Lung (tissue), 11 donors: ENCODE measurements at regions not wholly inside any gene's neighbourhood (a gene's known extent, or its start where the extent isn't known, plus 50 kb on each side); places are given as distances from the start of the nearest gene placed in this dataset.
A peak's percentile ranks its signal among the peaks of the same experiment; 100 is the strongest.

Experiments
- ATAC-seq: fragments of 200-7000 bp; cut with Tn5 transposase; one replicate; pipeline ENCODE4 v1.9.1; 2020; ENCODE audit warnings: moderate number of reproducible peaks; ENCODE audit not compliant: insufficient read depth, low FRiP score
- DNase-seq, 3 donors: peaks; one replicate each; pipeline ENCODE4 v3.0.0-alpha.2; 2013 to 2017
- H3K27ac ChIP-seq, 2 donors: one replicate each; pipeline ENCODE4 v1.5.1; 2013; ENCODE audit warnings: mild to moderate bottlenecking in 2 of 2, moderate library complexity in 2 of 2, control low read depth in 1 of 2, inconsistent platforms in 1 of 2, low read depth in 1 of 2, low read length in 1 of 2
- H3K27me3 ChIP-seq, 3 donors: one replicate each; pipeline ENCODE4 v1.5.1; 2013; ENCODE audit warnings: low read length in 2 of 3; ENCODE audit not compliant: control insufficient read depth in 3 of 3, insufficient read depth in 3 of 3
- H3K36me3 ChIP-seq, 4 donors: one replicate each; pipeline ENCODE4 v1.5.1; 2013; ENCODE audit warnings: low read length in 4 of 4, mild to moderate bottlenecking in 1 of 4, moderate library complexity in 1 of 4; ENCODE audit not compliant: control insufficient read depth in 4 of 4, insufficient read depth in 4 of 4
- H3K4me1 ChIP-seq, 5 donors: one replicate each; pipeline ENCODE4 v1.5.1; 2013; ENCODE audit warnings: low read length in 5 of 5, mild to moderate bottlenecking in 2 of 5, moderate library complexity in 1 of 5; ENCODE audit not compliant: control insufficient read depth in 5 of 5, insufficient read depth in 5 of 5
- H3K4me3 ChIP-seq: one replicate; pipeline ENCODE4 v1.5.1; 2013; ENCODE audit warnings: mild to moderate bottlenecking, control low read depth, moderate library complexity
- H3K9ac ChIP-seq, 2 donors: one replicate each; pipeline ENCODE4 v1.5.1; 2013; ENCODE audit warnings: low read length in 2 of 2, control low read depth in 1 of 2; ENCODE audit not compliant: insufficient read depth in 1 of 2
- H3K9me3 ChIP-seq, 4 donors: one replicate each; pipeline ENCODE4 v1.5.1; 2013; ENCODE audit warnings: low read length in 3 of 4, mild to moderate bottlenecking in 1 of 4, moderate library complexity in 1 of 4; ENCODE audit not compliant: control insufficient read depth in 4 of 4, insufficient read depth in 3 of 4
- WGBS, 2 donors: extraction: QIAGEN DNeasy Blood & Tissue Kit; methylation state at CpG; one replicate each; pipeline ENCODE4 v1.1.7; 2013; 5-methylcytosine and 5-hydroxymethylcytosine counted together
- TF ChIP-seq, protein P1 (sequence below): IDR thresholded peaks from 2 replicates; pipeline ENCODE4 v1.5.1; 2012; ENCODE audit warnings: mild to moderate bottlenecking; ENCODE audit errors: control extremely low read depth, extremely low read depth
- donor health status: control.
- donor health status: control.
- donor health status: Bipolar disorder and iron deficiency.
- donor health status: healthy.
- donor health status: DM: yes; HTN: yes; CAD: no.

DNA sequence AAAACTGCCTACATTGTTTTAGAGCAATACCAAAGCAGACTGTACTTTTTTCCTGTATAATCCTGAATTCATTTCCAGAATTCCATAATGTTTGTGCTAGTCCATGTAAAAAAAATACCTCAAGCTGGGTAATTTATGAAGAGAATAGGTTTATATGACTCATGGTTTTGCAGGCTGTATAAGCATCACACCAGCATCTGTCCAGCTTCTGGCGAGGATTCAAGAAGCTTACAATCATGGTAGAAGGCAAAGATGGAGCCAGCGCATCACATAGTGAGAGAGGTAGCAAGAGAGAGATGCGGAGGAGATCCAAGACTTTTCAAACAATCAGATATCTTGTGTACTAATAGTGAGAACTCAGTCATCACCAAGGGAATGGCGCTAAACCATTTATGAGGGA, 280.3 kb upstream of the CDH9 start:
- TF ChIP-seq, protein P1, sequence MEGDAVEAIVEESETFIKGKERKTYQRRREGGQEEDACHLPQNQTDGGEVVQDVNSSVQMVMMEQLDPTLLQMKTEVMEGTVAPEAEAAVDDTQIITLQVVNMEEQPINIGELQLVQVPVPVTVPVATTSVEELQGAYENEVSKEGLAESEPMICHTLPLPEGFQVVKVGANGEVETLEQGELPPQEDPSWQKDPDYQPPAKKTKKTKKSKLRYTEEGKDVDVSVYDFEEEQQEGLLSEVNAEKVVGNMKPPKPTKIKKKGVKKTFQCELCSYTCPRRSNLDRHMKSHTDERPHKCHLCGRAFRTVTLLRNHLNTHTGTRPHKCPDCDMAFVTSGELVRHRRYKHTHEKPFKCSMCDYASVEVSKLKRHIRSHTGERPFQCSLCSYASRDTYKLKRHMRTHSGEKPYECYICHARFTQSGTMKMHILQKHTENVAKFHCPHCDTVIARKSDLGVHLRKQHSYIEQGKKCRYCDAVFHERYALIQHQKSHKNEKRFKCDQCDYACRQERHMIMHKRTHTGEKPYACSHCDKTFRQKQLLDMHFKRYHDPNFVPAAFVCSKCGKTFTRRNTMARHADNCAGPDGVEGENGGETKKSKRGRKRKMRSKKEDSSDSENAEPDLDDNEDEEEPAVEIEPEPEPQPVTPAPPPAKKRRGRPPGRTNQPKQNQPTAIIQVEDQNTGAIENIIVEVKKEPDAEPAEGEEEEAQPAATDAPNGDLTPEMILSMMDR = no peak
- WGBS, 2 donors = 90 to 92% methylated on average over 4 of the region's 4 CpGs

DNA sequence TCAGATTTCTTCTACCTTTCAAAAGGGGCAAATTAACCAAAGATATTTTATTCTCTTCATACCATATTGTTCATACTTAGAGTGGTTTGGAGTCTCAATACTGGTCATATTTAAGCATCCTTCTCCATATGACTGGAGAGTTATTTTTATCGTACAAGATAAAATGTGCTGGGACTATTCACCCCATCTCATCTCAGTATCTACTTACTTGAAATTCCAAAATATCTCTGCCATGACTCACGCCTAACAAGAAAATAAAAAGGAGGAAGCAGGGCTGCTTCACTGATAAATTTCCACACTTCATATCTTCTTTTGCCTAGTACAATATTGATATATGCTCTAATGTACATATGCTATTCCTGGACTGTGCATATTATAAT, 277.9 kb upstream of the CDH9 start:
- DNase-seq (no peak), ATAC-seq (no peak)
- Histone ChIP-seq H3K36me3 (no peaks in the 10 kb centered on the region), H3K4me1 (no peaks in the 10 kb centered on the region), H3K9ac (no peak overlapping the region), H3K9me3 (no peaks in the 10 kb centered on the region), H3K4me3 (no peak overlapping the region), H3K27me3 (no peaks in the 10 kb centered on the region), H3K27ac (no peak overlapping the region)
- 79 to 81% methylated on average over 2 of the region's 2 CpGs for whole genome bisulfite sequencing, 2 donors
- TF ChIP-seq, protein P1 = no peak

More for the DNA sequence above, 280.3 kb upstream of the CDH9 start:
- DNase-seq (no peak), ATAC-seq (no peak)
- Histone ChIP-seq H3K9me3 (no peaks in the 10 kb centered on the region), H3K36me3 (no peaks in the 10 kb centered on the region), H3K4me1 (no peaks in the 10 kb centered on the region), H3K27me3 (no peaks in the 10 kb centered on the region), H3K27ac (no peak overlapping the region), H3K4me3 (no peak overlapping the region), H3K9ac (no peak overlapping the region)

DNA sequence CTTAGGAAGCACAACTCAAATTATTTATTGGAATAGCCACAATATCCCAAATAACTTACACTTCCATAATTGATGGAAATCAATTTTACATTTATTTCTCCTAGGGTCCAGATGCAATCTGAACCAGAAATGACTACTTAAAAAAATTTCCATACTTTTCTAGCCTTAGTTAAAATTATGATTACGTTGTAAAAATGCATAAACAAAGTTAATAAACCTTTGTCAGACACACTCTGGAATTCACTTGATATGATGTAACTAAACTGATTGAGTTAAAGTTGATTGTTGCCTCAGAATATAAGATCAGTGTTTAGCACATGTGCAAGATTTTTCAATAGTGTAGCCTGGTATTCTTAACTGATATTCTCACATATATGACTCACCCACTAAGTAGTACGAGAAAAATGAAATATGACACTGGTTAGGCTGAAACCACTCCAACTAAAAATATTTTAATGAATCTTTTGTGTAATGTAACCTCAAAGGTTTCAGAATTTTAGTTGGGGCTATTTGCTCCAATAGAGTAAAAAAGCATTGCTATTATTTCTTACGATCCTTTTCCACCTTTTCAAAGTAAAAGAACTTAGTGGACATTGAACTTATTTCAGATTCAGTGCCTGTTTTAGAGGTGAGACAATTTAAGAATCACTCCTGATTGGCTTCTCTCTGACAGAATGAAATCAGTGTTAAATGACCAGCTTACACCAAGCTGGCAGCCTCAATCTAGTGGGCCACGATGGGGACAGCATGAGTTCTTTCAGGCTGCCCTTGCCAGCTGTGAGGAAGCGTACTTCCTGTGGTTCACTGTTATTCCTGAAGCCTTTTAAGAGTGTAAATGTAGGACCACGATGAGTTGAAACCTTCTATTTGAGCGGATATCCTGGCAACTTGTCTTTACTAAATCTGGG, 277.2 kb upstream of the CDH9 start:
- Histone ChIP-seq H3K27ac (no peak overlapping the region), H3K36me3 (no peaks in the 10 kb centered on the region), H3K9ac (no peak overlapping the region), H3K4me1 (no peaks in the 10 kb centered on the region), H3K9me3 (no peaks in the 10 kb centered on the region), H3K27me3 (no peaks in the 10 kb centered on the region), H3K4me3 (no peak overlapping the region)
- 57 to 64% methylated on average over 7 of the region's 7 CpGs for WGBS, 2 donors
- TF ChIP-seq, protein P1 = no peak
- no peak for ATAC-seq
- peak in 1 of 3 donors; percentile 0 for DNase-seq

DNA sequence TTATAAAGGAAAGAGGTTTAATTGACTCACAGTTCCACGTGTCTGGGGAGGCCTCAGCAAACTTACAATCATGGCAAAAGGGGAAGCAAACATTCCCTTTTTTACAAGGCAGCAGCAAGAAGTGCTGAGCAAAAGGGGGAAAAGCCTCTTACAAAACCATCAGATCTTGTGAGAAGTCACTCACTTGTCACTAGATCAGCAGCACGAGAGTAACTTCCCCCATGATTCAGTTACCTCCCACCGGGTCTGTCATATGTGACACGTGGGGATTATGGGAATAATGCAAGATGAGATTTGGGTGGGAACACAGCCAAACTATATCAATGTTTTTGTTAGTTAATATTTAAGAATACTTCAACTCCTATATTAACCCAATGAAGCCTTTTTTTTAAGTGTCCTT, 275.2 kb upstream of the CDH9 start:
- H3K9ac ChIP-seq = no peak overlapping the region
- no peaks in the 10 kb centered on the region for H3K36me3 ChIP-seq
- no peaks in the 10 kb centered on the region for H3K9me3 ChIP-seq
- WGBS, 2 donors = 19 to 28% methylated on average over 4 of the region's 4 CpGs
- ATAC-seq = no peak
- TF ChIP-seq, protein P1 = no peak
- no peak for DNase-seq
- H3K4me3 ChIP-seq = no peak overlapping the region
- no peaks in the 10 kb centered on the region for H3K27me3 ChIP-seq
- H3K4me1 ChIP-seq = no peaks in the 10 kb centered on the region
- H3K27ac ChIP-seq = no peak overlapping the region
